SU-DHL-6 (cell line): ENCODE measurements at regions not wholly inside any gene's neighbourhood (a gene's known extent, or its start where the extent isn't known, plus 50 kb on each side); places are given as distances from the start of the nearest gene placed in this dataset.

Experiments used
- H2AFZ ChIP-seq: fragments of 200-600 bp; sonication (generic); 2 replicates; pipeline ENCODE4 v1.6.1; 2014; ENCODE audit warnings: low read depth, mild to moderate bottlenecking, moderate library complexity, mixed read lengths, antibody characterized with exemption, low read length; ENCODE audit not compliant: severe bottlenecking
- H3F3A ChIP-seq: fragments of 200-600 bp; shearing (Covaris generic); 2 replicates; pipeline ENCODE4 v1.6.0; 2016; ENCODE audit warnings: antibody characterized with exemption, mild to moderate bottlenecking; ENCODE audit not compliant: insufficient read depth
- H3K27ac ChIP-seq: fragments of 200-600 bp; sonication (generic); 2 replicates; pipeline ENCODE4 v1.5.1; 2016; ENCODE audit warnings: low read depth, mild to moderate bottlenecking, low read length, moderate library complexity, mixed read lengths
- H3K27me3 ChIP-seq: fragments of 200-600 bp; sonication (generic), shearing (Covaris generic); 2 replicates; pipeline ENCODE4 v1.6.0; 2014; ENCODE audit warnings: mild to moderate bottlenecking, low read length
- H3K36me3 ChIP-seq: fragments of 200-600 bp; sonication (generic); 2 replicates; pipeline ENCODE4 v1.6.1; 2014; ENCODE audit warnings: mild to moderate bottlenecking, low read length, mixed read lengths
- H3K4me2 ChIP-seq: fragments of 300-600, 200-600 bp; shearing (Covaris generic), sonication (generic); 2 replicates; pipeline ENCODE4 v1.6.0; 2014; ENCODE audit warnings: low read length, low read depth, mild to moderate bottlenecking; ENCODE audit not compliant: poor library complexity, severe bottlenecking
- H3K4me3 ChIP-seq: fragments of 200-600 bp; sonication (generic); 2 replicates; pipeline ENCODE4 v1.5.1; 2014; ENCODE audit warnings: antibody characterized with exemption, low read length, mild to moderate bottlenecking, mixed read lengths; ENCODE audit not compliant: insufficient read depth, poor library complexity, severe bottlenecking
- H3K79me2 ChIP-seq: fragments of 200-600 bp; sonication (generic); 2 replicates; pipeline ENCODE4 v1.6.1; 2014; ENCODE audit warnings: mild to moderate bottlenecking, low read length, moderate library complexity; ENCODE audit not compliant: insufficient read depth
- H3K9ac ChIP-seq: fragments of 200-600 bp; sonication (generic); 2 replicates; pipeline ENCODE4 v1.7.0; 2014; ENCODE audit warnings: mild to moderate bottlenecking, low read length
- H3K9me2 ChIP-seq: fragments of 200-600 bp; sonication (generic); replicated peaks from 2 replicates; pipeline ENCODE4 v1.6.1; 2014; ENCODE audit warnings: low read length; ENCODE audit not compliant: insufficient read depth
- H3K9me3 ChIP-seq: fragments of 200-600 bp; sonication (generic); 2 replicates; pipeline ENCODE4 v1.6.1; 2014; ENCODE audit warnings: low read length, mixed read lengths; ENCODE audit not compliant: insufficient read depth
- H4K20me1 ChIP-seq: fragments of 200-600 bp; sonication (generic); 2 replicates; pipeline ENCODE4 v1.6.1; 2014; ENCODE audit warnings: low read depth, mild to moderate bottlenecking, antibody characterized with exemption, low read length, moderate library complexity, mixed read lengths
- CTCF ChIP-seq: fragments of 200-600 bp; sonication (generic); IDR thresholded peaks from one replicate; pipeline ENCODE4 v1.5.1; 2017; ENCODE audit warnings: antibody characterized with exemption, mild to moderate bottlenecking, low read length, moderate library complexity; ENCODE audit not compliant: insufficient read depth, poor library complexity, severe bottlenecking
- EZH2phosphoT487 ChIP-seq: fragments of 200-600 bp; sonication (generic), shearing (Covaris generic); conservative IDR thresholded peaks from 2 replicates; pipeline ENCODE4 v1.6.1; 2018; ENCODE audit warnings: mild to moderate bottlenecking, antibody characterized with exemption, low read length, moderate library complexity, mixed read lengths

GRCh38 chr4:62928483-62928882, 1480.8 kb downstream of the TECRL start:
- H4K20me1 ChIP-seq, result no peaks in the 10 kb centered on the region
- no peak overlapping the region for H2AFZ ChIP-seq
- no peaks in the 10 kb centered on the region for H3K79me2 ChIP-seq
- TF ChIP-seq CTCF (no peak), EZH2phosphoT487 (no peak)
- no peak overlapping the region for H3K27ac ChIP-seq
- H3K27me3 ChIP-seq, result no peaks in the 10 kb centered on the region
- no peak overlapping the region for H3K4me3 ChIP-seq
- H3K9ac ChIP-seq, result no peak overlapping the region
- H3K36me3 ChIP-seq, result no peaks in the 10 kb centered on the region
- H3K4me2 ChIP-seq, result no peak overlapping the region
- no peaks in the 10 kb centered on the region for H3K9me3 ChIP-seq
- H3F3A ChIP-seq, result no peaks in the 10 kb centered on the region
- no peaks in the 10 kb centered on the region for H3K9me2 ChIP-seq

GRCh38 chr4:62927574-62927973, 1481.7 kb downstream of the TECRL start:
- Histone ChIP-seq H3F3A (no peaks in the 10 kb centered on the region), H3K9ac (no peak overlapping the region), H2AFZ (no peak overlapping the region), H4K20me1 (no peaks in the 10 kb centered on the region), H3K4me3 (no peak overlapping the region), H3K9me3 (no peaks in the 10 kb centered on the region), H3K36me3 (no peaks in the 10 kb centered on the region), H3K4me2 (no peak overlapping the region), H3K79me2 (no peaks in the 10 kb centered on the region), H3K27ac (no peak overlapping the region), H3K9me2 (no peaks in the 10 kb centered on the region), H3K27me3 (no peaks in the 10 kb centered on the region)
- TF ChIP-seq CTCF (no peak), EZH2phosphoT487 (no peak)

- Histone ChIP-seq H3K9me3 (no peaks in the 10 kb centered on the region), H3F3A (no peaks in the 10 kb centered on the region), H3K27me3 (no peaks in the 10 kb centered on the region), H3K4me3 (no peak overlapping the region), H4K20me1 (no peaks in the 10 kb centered on the region), H3K9ac (no peak overlapping the region), H3K9me2 (no peaks in the 10 kb centered on the region), H3K79me2 (no peaks in the 10 kb centered on the region), H3K4me2 (no peak overlapping the region), H2AFZ (no peak overlapping the region), H3K27ac (no peak overlapping the region), H3K36me3 (no peaks in the 10 kb centered on the region)
- no peak for TF ChIP-seq EZH2phosphoT487
These were observed 1485.5 kb downstream of the TECRL start for GRCh38 chr4:62923783-62924182.

GRCh38 chr4:62917649-62918048, 1491.6 kb downstream of the TECRL start:
- H3K4me3 ChIP-seq, result no peak overlapping the region
- H3F3A ChIP-seq, result no peaks in the 10 kb centered on the region
- no peak for TF ChIP-seq CTCF
- no peak for TF ChIP-seq EZH2phosphoT487
- H3K27ac ChIP-seq, result no peak overlapping the region
- no peak overlapping the region for H2AFZ ChIP-seq
- no peaks in the 10 kb centered on the region for H3K27me3 ChIP-seq
- H3K9me2 ChIP-seq, result no peaks in the 10 kb centered on the region
- H3K79me2 ChIP-seq, result no peaks in the 10 kb centered on the region
- no peaks in the 10 kb centered on the region for H3K36me3 ChIP-seq
- no peak overlapping the region for H3K9ac ChIP-seq
- no peak overlapping the region for H3K4me2 ChIP-seq
- H4K20me1 ChIP-seq, result no peaks in the 10 kb centered on the region
- H3K9me3 ChIP-seq, result no peaks in the 10 kb centered on the region
